ENCODE measurements at regions not wholly inside any gene's neighbourhood (a gene's known extent, or its start where the extent isn't known, plus 50 kb on each side); places are given as distances from the start of the nearest gene placed in this dataset.

DNA sequence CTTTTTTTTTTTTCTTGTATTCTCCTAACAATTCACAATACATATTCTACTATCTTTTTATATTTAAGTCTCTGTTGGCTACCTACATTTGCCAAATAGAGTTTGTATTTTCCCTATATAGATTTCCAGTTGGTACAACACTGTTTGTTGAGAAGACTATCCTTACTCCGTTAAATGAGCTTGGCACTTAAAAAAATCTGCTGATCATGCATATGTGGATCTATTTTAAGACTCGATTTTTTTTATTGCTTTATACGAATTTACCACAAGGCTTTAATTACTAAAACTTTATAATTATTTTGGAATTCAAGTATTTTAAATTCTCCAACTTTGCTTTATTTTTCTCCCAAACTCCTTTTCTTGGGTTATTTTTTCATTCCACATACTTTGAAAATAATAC lies 855.6 kb downstream of the C6orf118 start:
- H3K4me1 Mint-ChIP-seq = no peaks in the 10 kb centered on the region
- no peaks in the 10 kb centered on the region for H3K27me3 Mint-ChIP-seq
- DNase-seq = no peak
- H3K9me3 Mint-ChIP-seq = peaks cover 2% of the 10 kb centered on the region
- H3K36me3 Mint-ChIP-seq = no peaks in the 10 kb centered on the region
- H3K27ac Mint-ChIP-seq = no peak overlapping the region
- CTCF ChIA-PET = interaction anchor here (0.7 kb wide), 1 partner anchor 506 kb away, joined by 3 read pairs; no protein-coding TSS in a partner anchor
- H3K4me3 Mint-ChIP-seq = no peak overlapping the region

DNA sequence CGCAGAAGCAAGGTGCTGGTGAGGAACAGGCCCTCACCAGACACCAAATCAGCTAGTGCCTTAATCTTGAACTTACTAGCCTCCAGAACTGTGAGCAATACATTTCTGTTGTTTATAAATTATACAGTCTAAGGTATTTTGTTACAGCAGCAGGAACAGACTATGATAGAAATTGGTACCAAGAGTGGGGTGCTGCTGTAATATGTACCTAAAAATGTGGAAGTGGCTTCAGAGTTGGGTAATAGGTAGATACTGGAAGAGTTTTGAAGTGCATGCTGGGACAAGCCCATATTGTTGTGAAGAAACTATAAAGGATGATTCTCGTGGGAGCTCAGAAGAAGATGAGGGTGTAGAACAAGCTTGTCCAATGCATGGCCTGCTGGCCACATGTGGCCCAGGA lies 866.8 kb downstream of the C6orf118 start:
- no peaks in the 10 kb centered on the region for H3K27me3 Mint-ChIP-seq
- no peaks in the 10 kb centered on the region for H3K4me1 Mint-ChIP-seq
- CTCF ChIA-PET = no interaction called here
- peaks cover 16% of the 10 kb centered on the region for H3K9me3 Mint-ChIP-seq
- DNase-seq = no peak
- no peak overlapping the region for H3K4me3 Mint-ChIP-seq
- no peaks in the 10 kb centered on the region for H3K36me3 Mint-ChIP-seq
- H3K27ac Mint-ChIP-seq = no peak overlapping the region

DNA sequence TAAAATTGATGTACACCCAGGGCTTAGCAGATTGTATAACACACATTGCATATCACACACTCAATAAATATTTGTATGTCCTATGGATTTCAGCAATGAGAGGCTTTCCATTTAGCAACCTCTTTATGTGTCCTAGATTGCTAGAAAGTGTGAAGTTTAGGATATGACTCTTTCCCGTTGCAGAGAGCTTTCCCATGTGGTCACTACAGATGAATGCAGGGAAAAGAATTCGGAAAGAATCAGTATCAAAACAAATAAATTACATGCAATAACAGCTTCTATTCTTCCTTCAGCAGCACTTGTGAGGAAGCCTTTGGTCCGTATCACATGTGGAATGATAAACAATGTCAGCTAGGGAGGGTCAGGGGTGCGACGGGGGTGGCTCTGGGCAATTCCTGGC lies 870.1 kb downstream of the C6orf118 start:
- no peak for DNase-seq
- H3K4me1 Mint-ChIP-seq = no peaks in the 10 kb centered on the region
- CTCF ChIA-PET = no interaction called here
- H3K27me3 Mint-ChIP-seq = no peaks in the 10 kb centered on the region
- no peak overlapping the region for H3K27ac Mint-ChIP-seq
- H3K9me3 Mint-ChIP-seq = peaks cover 16% of the 10 kb centered on the region
- H3K36me3 Mint-ChIP-seq = no peaks in the 10 kb centered on the region
- H3K4me3 Mint-ChIP-seq = no peak overlapping the region

DNA sequence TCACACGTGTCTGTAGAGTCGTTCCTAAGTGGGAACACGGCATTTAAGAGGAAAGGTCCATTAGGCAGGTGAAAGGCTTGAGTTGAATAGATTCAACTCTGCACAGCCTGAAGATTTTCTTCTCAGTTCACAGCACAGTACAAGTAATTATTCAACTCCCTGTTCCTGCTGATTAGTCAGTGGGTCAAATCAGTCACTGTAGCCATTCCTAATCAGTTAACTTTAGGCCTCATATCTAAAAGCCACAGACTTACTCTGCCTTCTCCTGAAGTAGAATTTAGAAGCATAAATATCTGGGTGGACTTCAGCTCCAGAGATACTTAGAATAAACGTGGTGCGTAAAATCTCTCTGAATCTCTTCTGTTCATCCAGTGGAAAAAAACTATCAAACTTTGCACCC lies 872.4 kb downstream of the C6orf118 start:
- H3K9me3 Mint-ChIP-seq = peaks cover 9% of the 10 kb centered on the region
- CTCF ChIA-PET = no interaction called here

DNA sequence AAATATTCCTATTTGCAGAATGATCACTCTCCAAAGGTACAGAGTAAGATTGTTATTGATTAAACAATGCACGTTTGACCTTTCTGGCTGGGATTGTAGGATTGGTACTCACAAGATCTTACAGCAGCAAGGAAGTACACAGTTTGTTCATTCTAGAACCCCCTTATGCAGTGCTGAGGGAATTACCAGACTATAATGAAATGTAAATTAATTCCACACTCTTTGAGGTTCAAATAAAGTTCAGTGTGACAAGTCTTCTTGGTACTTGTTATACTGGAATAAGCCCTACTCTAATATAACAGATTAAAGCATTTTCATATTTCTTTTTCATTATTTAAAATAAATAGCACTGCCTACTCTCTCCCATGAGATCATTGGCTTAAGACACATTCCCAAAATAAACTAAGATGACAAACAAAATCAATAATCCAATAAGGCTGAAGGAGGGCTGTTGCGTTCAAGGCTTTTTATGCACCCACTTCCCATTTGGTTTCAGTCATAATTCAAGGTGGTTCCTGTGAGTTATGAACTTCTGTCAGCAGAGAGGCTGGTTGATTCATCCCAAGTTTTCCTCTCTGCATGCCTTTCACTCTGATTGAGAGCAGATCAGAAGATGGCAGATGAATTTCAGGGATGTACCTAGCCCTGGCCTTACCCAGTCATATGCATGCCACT lies 881.5 kb downstream of the C6orf118 start:
- DNase-seq = no peak
- Mint-ChIP-seq H3K4me3 (no peak overlapping the region), H3K4me1 (no peaks in the 10 kb centered on the region), H3K9me3 (peaks cover 8% of the 10 kb centered on the region), H3K27ac (no peak overlapping the region), H3K36me3 (no peaks in the 10 kb centered on the region), H3K27me3 (no peaks in the 10 kb centered on the region)
- CTCF ChIA-PET = no interaction called here

More for the DNA sequence above, 872.4 kb downstream of the C6orf118 start:
- no peak for DNase-seq
- Mint-ChIP-seq H3K4me1 (no peaks in the 10 kb centered on the region), H3K4me3 (no peak overlapping the region), H3K27ac (no peak overlapping the region), H3K36me3 (no peaks in the 10 kb centered on the region), H3K27me3 (no peaks in the 10 kb centered on the region)

DNA sequence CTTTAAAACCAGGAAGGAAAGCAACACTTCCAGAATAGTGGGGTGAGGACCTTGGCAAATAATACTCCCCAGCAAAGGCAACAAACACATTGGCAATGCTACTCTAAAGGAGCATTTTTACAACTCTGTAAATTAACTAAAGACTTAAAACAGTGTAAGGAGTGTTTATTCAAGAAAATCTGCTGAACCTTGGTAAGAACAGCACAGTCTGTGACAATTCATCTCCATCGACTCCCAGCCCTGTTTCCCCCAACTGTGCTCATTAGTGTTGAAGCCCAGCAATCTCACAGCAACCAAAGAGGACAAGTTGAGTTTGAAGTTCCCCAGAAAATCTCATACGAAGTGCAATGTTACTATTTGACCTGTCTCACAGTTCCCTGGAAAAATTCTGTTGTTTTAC lies 884.9 kb downstream of the C6orf118 start:
- CTCF ChIA-PET = no interaction called here
- Mint-ChIP-seq H3K27me3 (no peaks in the 10 kb centered on the region), H3K36me3 (no peaks in the 10 kb centered on the region), H3K4me3 (no peak overlapping the region), H3K4me1 (no peaks in the 10 kb centered on the region), H3K27ac (no peak overlapping the region), H3K9me3 (peaks cover 22% of the 10 kb centered on the region)
- DNase-seq = no peak

DNA sequence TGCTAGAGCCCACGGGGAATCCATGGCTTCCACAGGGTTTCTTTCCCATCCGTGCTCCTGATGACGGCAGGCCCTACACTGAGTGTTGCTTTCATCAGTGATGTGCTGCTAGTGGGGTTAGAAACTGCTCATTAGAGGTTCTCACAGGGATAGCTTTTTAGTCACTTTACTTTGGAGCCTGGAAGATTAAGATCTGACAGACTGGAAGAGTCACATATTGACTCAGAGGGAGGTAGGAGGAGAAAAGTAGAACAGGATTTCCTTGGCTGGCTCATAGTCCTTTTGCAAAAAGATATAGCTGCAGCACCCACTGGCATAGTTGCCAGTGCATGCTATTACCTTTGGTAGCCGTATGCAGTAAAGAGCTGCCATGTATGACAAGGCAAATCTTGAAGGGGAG lies 890.3 kb downstream of the C6orf118 start:
- no peak for DNase-seq
- no peak overlapping the region for H3K4me3 Mint-ChIP-seq
- H3K9me3 Mint-ChIP-seq = peaks cover 22% of the 10 kb centered on the region
- H3K4me1 Mint-ChIP-seq = no peaks in the 10 kb centered on the region
- H3K27ac Mint-ChIP-seq = no peak overlapping the region
- CTCF ChIA-PET = no interaction called here
- no peaks in the 10 kb centered on the region for H3K27me3 Mint-ChIP-seq
- no peaks in the 10 kb centered on the region for H3K36me3 Mint-ChIP-seq

DNA sequence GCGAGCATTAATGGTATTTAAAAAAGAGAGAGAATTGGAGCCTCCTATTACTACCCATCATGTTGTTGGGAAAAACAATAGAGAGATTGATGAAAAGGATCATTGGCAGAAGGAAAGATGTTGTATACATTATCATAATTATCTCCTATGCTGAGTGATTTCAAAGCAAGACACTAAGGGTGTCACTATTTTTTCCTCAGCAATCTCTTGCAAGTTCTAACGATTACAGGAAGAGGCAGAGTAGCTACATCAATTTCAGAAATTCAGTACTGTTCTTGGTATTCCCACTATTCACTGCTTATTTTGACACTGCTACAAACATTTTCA lies 891.2 kb downstream of the C6orf118 start:
- Mint-ChIP-seq H3K9me3 (peaks cover 19% of the 10 kb centered on the region), H3K27me3 (no peaks in the 10 kb centered on the region), H3K4me1 (no peaks in the 10 kb centered on the region), H3K36me3 (no peaks in the 10 kb centered on the region), H3K4me3 (no peak overlapping the region), H3K27ac (no peak overlapping the region)
- no peak for DNase-seq
- CTCF ChIA-PET = no interaction called here

DNA sequence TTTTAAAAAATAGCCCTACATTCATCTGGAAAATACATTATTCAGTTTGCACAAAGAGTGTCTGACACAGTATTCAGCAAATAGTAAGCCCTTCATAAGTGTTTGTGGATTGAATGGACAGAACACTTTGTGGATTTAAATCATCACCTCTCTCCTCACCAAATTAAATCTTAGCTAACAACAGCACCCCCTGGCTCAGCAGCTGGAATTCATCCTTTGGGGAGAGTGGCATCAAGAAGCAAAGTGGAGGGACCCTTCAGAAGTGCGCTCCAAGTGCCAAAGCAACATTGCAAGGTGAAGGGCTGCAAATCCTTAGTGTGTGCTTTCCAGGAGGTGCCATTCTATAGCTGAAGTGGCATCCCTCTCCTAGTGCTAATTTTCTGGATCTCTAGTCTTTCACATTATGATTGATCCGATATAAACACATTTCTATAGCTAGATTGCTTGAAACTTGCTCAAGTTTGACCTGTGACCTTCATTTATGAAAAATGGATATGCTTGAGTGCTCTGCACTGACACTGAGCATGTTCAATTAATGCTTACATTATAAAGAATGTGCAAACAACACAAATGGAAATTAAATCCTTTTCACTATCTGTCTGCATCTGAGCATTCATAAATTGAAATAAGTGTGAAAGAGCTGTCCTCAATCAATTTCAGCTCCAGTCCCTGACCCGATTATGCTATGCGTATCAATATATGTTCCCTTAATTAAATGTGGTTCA lies 891.7 kb downstream of the C6orf118 start:
- no peak overlapping the region for H3K27ac Mint-ChIP-seq
- no peaks in the 10 kb centered on the region for H3K4me1 Mint-ChIP-seq
- H3K27me3 Mint-ChIP-seq = no peaks in the 10 kb centered on the region
- no peak overlapping the region for H3K4me3 Mint-ChIP-seq
- peaks cover 18% of the 10 kb centered on the region for H3K9me3 Mint-ChIP-seq
- H3K36me3 Mint-ChIP-seq = no peaks in the 10 kb centered on the region
- no peak for DNase-seq
- CTCF ChIA-PET = no interaction called here

DNA sequence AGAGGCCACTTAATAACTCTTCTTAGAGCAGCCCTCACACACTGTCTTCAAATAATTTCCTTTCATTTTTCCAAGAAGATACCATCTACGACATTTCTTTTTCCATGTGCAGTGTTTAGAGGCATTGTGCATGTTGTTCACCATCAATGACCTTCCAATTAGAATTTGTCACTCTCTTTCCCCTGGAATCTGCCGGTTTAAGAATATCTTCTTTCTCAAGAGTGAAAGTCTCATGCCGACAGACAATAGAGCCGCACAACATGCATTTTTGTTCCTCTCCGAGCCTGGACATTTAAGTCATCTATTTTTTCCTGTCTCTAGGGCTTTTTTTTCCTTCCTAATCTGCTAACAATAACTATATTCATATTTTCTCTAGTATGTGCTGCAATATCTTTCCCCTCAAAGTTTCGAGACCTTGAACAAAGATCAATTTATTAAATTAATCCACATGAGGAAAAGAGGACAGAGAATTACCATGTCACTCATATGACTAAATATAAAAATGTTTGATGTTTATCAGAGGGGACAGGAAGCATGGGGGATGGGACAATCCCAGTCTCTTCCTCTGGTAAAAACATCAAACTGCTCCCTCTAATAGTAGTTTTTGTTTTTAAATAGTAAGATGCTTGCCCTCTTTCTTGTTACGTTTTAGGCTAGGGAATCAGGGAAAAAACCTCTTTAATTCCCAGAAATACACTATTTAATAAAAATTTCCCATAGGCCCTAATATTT lies 893.4 kb downstream of the C6orf118 start:
- CTCF ChIA-PET = no interaction called here
- Mint-ChIP-seq H3K9me3 (peaks cover 8% of the 10 kb centered on the region), H3K36me3 (no peaks in the 10 kb centered on the region), H3K27ac (no peak overlapping the region), H3K27me3 (no peaks in the 10 kb centered on the region), H3K4me1 (no peaks in the 10 kb centered on the region), H3K4me3 (no peak overlapping the region)
- no peak for DNase-seq

DNA sequence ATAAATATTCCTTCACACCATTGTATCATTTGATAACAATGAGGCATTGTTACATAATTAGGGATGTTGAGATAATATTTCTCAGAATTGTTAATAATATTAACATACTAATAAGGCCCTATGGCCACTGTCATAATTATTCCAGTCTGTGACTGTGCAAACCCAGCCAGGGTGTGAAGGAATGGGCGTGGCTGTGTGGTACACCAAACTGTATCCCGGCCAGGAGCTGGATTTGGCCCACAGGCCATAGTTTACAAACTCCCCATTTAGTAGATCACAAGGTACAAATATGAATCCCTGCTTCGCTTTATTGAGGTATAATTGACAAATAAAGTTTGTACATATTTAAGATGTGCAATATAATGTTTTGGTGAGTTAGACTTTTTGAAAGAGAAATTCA lies 894.7 kb downstream of the C6orf118 start:
- CTCF ChIA-PET = no interaction called here
- Mint-ChIP-seq H3K4me1 (no peaks in the 10 kb centered on the region), H3K27me3 (no peaks in the 10 kb centered on the region), H3K9me3 (peaks cover 3% of the 10 kb centered on the region), H3K4me3 (no peak overlapping the region), H3K27ac (no peak overlapping the region), H3K36me3 (no peaks in the 10 kb centered on the region)
- DNase-seq = no peak

DNA sequence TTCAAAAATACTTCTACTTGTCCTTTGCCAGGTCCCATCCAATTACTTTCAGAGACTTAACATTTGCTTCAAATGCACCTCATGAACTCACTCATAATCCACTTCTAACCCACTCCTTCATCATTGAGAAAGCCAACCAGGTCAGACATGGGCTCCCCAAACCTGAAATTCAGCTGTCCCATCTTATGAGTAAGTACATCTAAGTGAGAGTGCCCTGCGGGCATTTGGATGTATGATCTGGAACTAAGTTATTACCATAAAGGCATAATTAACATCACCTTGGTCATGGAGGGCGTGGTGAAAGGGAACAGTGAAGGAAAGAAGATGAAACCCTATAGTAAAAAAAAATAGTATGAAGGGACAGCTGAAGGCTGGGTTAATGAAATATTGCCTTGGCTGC lies 896.8 kb downstream of the C6orf118 start:
- no peak overlapping the region for H3K27ac Mint-ChIP-seq
- H3K4me3 Mint-ChIP-seq = no peak overlapping the region
- peaks cover 3% of the 10 kb centered on the region for H3K9me3 Mint-ChIP-seq
- no peaks in the 10 kb centered on the region for H3K27me3 Mint-ChIP-seq
- no peaks in the 10 kb centered on the region for H3K36me3 Mint-ChIP-seq
- H3K4me1 Mint-ChIP-seq = no peaks in the 10 kb centered on the region
- DNase-seq = no peak
- CTCF ChIA-PET = no interaction called here

DNA sequence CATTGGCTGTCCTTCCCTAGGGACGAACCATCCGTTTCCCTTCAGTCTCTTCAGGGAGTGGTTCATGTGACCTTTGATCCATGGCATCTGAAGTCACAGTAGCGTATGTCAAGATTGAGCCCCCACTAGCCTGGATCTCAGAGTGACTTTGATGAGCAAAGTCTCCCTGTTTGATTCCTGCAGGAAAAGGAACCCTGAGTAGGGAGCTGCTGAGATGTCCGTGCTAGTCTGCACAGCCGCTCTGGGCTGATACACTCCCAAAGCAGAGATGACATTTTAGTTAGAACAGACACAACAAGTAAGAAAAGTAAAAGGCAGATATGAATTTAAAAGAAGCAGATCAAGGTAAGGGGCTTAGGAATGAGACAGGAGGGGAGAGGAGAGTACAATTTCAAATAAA lies 899.4 kb downstream of the C6orf118 start:
- CTCF ChIA-PET = no interaction called here
- Mint-ChIP-seq H3K27ac (no peak overlapping the region), H3K9me3 (peaks cover 3% of the 10 kb centered on the region), H3K36me3 (no peaks in the 10 kb centered on the region), H3K4me3 (no peak overlapping the region), H3K27me3 (no peaks in the 10 kb centered on the region), H3K4me1 (no peaks in the 10 kb centered on the region)
- no peak for DNase-seq

DNA sequence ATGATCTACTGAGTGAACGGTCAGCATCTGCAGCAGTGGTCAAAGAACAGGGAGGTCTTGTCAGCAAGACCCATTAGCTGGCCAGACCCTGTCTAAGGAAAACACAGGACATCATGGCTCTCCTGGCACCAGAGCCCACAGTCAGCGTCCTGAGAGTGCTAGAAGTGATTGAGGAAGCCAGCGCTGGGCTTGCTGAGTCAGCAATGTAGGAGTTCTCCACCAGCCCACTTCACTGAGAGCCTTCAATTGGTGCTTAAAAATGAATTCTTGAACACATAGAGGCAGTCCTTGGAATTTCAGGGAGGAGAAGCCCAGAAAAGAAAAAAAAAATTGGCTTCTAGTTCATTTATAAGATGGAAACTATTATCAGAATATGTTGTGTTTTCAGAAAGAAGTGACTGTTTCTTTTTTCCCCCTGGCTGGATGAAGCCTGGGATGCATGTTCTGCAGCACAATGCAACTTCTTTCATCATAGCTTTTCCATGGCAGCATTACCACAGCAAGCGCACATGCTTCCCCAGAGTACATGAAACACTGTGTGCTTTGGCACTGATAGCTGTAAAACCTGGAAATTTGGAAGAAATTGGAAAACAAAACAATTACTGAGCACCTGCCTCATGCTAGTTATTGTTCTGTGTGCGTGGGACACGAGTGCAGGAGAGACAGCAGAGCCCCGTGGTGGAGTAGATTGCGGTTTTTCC lies 899.9 kb downstream of the C6orf118 start:
- H3K4me3 Mint-ChIP-seq = no peak overlapping the region
- no peak overlapping the region for H3K27ac Mint-ChIP-seq
- H3K36me3 Mint-ChIP-seq = no peaks in the 10 kb centered on the region
- no peak for DNase-seq
- no peaks in the 10 kb centered on the region for H3K27me3 Mint-ChIP-seq
- peaks cover 3% of the 10 kb centered on the region for H3K9me3 Mint-ChIP-seq
- H3K4me1 Mint-ChIP-seq = no peaks in the 10 kb centered on the region
- CTCF ChIA-PET = no interaction called here

DNA sequence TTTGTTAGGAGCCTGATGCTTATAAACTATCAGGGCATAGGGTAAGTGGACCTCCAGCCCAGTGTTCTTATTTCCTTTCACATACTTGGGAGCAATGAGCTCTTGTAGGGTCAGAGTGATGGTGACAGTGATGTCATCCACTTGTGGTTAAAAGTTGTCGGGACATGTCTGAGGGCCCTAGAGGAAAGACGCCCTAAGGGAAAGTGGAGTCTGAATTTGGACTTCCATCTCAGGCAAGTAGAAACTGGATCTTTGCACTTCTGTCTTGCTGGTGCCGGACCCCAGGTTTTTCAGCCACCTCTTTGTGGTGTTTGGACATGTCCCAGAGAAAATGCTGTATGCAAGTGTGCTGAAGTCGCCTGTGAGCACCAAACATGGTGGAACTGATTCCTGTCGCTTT lies 900.5 kb downstream of the C6orf118 start:
- no peaks in the 10 kb centered on the region for H3K36me3 Mint-ChIP-seq
- H3K9me3 Mint-ChIP-seq = peaks cover 3% of the 10 kb centered on the region
- CTCF ChIA-PET = no interaction called here
- H3K27ac Mint-ChIP-seq = no peak overlapping the region
- H3K4me1 Mint-ChIP-seq = no peaks in the 10 kb centered on the region
- no peaks in the 10 kb centered on the region for H3K27me3 Mint-ChIP-seq
- DNase-seq = no peak
- H3K4me3 Mint-ChIP-seq = no peak overlapping the region

Measured in activated naive CD4-positive, alpha-beta T cell treated with anti-CD3 and anti-CD28 coated beads, Interleukin-2, amount 10 ng/mL, durations not matched to agents 7 days and 5 days (primary cell).